Adrenal gland (tissue), 9 donors: ENCODE measurements at regions not wholly inside any gene's neighbourhood (a gene's known extent, or its start where the extent isn't known, plus 50 kb on each side); places are given as distances from the start of the nearest gene placed in this dataset.
A peak's percentile ranks its signal among the peaks of the same experiment; 100 is the strongest.

Experiments
- DNase-seq, 7 donors: peaks; one replicate each; pipeline ENCODE4 v3.0.0-alpha.2; 2019 to 2020
- H3K27ac ChIP-seq, 5 donors: fragments of 200-600 bp; sonication (generic) in 4 of 5; 1 replicate in 3 of 5; 2 replicates in 2 of 5; pipeline versions ENCODE4 v1.5.1 to v1.8.0; 2016 to 2020; ENCODE audit warnings: mild to moderate bottlenecking in 1 of 5
- H3K27me3 ChIP-seq: fragments of 200-600 bp; 2 replicates; pipeline ENCODE4 v1.8.0; 2021
- H3K36me3 ChIP-seq, 2 donors: fragments of 200-600 bp; replicated peaks in 1 of 2; 1 replicate in 1 of 2; 2 replicates in 1 of 2; pipeline versions ENCODE4 v1.5.1 to v1.8.0; 2018 to 2022
- H3K4me1 ChIP-seq, 2 donors: fragments of 200-600 bp; replicated peaks in 1 of 2; 1 replicate in 1 of 2; 2 replicates in 1 of 2; pipeline versions ENCODE4 v1.5.1 to v1.8.0; 2018 to 2021
- H3K4me3 ChIP-seq, 4 donors: fragments of 200-600 bp; sonication (generic) in 3 of 4; one replicate each; pipeline ENCODE4 v1.5.1; 2016 to 2018
- H3K9me3 ChIP-seq, 3 donors: fragments of 200-600 bp; sonication (generic) in 1 of 3; replicated peaks in 1 of 3; 1 replicate in 2 of 3; 2 replicates in 1 of 3; pipeline versions ENCODE4 v1.5.1 to v1.8.0; 2016 to 2021
- POLR2A ChIP-seq, 2 donors: fragments of 450-650 bp; IDR thresholded peaks; one replicate each; pipeline ENCODE4 v1.6.1; 2017; ENCODE audit warnings: antibody characterized with exemption in 2 of 2, mild to moderate bottlenecking in 2 of 2, moderate library complexity in 1 of 2
- WGBS, 4 donors: extraction: QIAGEN DNeasy Blood & Tissue Kit in 2 of 4; methylation state at CpG; one replicate each; pipeline versions ENCODE4 v1.1.5 to v1.1.7; 2013 to 2017; 5-methylcytosine and 5-hydroxymethylcytosine counted together
- intact Hi-C, 2 donors: fragments of 100-400 bp; cut with DNase I; formaldehyde crosslinking; loops; one replicate each; pipeline versions ENCODE4 v1.14.1 to v1.15.0; 2022 to 2023
- TF ChIP-seq, protein P1 (sequence below), 6 experiments: fragments of 450-650 bp in 4 of 6; fragments of 200-600 bp in 2 of 6; sonication (generic) in 1 of 6; IDR thresholded peaks; 1 replicate in 5 of 6; 2 replicates in 1 of 6; pipeline versions ENCODE4 v1.5.1 to v1.8.0; 2016 to 2021; ENCODE audit warnings: antibody characterized with exemption in 6 of 6, mild to moderate bottlenecking in 2 of 6, moderate library complexity in 1 of 6
- donor health status: healthy with polysubstance abuse.
- donor health status: Bipolar disorder and iron deficiency.
- donor health status: DM: yes; HTN: yes; CAD: no.
- donor health status: DM: no; HTN: no; CAD: no.
- donor health status: DM: no; HTN: no; CAD: no.

DNA sequence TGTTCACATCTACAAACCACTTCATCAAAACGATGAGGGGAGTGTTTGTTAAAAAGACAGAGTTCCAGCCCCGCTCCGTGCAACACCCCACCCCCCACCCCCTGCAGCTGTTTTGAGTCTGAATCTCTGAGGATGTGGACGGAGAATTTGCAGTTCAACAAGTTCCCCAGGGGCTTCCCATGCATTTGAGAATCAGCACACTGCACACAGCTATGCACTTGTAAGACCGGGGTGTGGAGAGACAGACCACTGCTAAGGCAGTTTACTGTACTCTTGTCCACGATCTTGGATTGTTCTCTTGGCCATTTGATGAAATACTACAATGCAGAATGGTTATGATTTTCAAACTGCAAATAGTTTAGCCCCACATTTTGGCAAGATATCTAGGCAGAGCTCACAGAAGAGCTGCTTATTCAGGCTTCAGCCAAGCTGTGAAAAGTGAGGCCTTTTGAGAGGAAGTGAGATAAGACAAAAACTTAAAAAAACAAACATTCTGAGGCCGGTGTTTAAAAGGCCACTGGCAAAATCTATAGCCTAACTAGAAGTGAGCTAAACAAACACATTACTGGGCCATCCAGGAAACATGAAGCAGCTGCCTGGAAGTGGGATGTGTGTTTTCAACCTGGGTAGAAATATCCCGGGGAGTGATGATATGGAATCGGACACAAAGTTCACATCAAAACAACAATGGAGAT lies 308.2 kb upstream of the ADAMTS9 start:
- Histone ChIP-seq H3K4me1 (no peaks in the 10 kb centered on the region), H3K27me3 (no peaks in the 10 kb centered on the region), H3K36me3 (no peaks in the 10 kb centered on the region), H3K27ac (peak overlapping the region in 1 of 5 donors; percentile 25), H3K4me3 (no peak overlapping the region), H3K9me3 (no peaks in the 10 kb centered on the region)
- intact Hi-C loops: no loop called here
- no peak for DNase-seq
- TF ChIP-seq, protein P1, sequence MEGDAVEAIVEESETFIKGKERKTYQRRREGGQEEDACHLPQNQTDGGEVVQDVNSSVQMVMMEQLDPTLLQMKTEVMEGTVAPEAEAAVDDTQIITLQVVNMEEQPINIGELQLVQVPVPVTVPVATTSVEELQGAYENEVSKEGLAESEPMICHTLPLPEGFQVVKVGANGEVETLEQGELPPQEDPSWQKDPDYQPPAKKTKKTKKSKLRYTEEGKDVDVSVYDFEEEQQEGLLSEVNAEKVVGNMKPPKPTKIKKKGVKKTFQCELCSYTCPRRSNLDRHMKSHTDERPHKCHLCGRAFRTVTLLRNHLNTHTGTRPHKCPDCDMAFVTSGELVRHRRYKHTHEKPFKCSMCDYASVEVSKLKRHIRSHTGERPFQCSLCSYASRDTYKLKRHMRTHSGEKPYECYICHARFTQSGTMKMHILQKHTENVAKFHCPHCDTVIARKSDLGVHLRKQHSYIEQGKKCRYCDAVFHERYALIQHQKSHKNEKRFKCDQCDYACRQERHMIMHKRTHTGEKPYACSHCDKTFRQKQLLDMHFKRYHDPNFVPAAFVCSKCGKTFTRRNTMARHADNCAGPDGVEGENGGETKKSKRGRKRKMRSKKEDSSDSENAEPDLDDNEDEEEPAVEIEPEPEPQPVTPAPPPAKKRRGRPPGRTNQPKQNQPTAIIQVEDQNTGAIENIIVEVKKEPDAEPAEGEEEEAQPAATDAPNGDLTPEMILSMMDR (IDR thresholded peaks at IDR 0.05): no peak
- TF ChIP-seq POLR2A (IDR thresholded peaks at IDR 0.05): no peak
- WGBS, 4 donors: 48 to 66% (median 55%) methylated on average over 9 of the region's 9 CpGs

DNA sequence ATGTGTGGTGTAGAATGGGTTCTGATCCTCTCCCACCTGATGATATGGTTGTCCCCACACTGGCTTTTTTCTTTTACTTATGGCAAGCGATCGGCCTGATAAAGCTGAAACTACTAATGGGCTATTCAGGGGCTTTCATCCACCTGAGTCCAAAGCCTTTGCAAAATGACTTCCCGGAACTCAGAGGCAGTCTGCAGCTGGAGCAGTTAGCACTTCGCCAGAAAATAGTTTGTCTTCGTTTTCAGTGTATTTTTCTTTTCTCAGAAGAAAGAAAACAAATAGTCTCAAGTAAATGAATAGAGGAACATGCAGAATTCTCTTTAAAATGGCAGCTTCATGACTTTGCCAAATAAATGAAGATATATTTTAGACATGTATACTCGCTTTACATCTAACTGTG lies 306.0 kb upstream of the ADAMTS9 start:
- no peak for TF ChIP-seq POLR2A (IDR thresholded peaks at IDR 0.05)
- TF ChIP-seq, protein P1 (IDR thresholded peaks at IDR 0.05): no peak
- 87 to 90% (median 89%) methylated on average over 6 of the region's 6 CpGs for WGBS, 4 donors
- Histone ChIP-seq H3K36me3 (no peaks in the 10 kb centered on the region), H3K4me1 (no peaks in the 10 kb centered on the region), H3K27ac (no peak overlapping the region), H3K4me3 (no peak overlapping the region), H3K27me3 (no peaks in the 10 kb centered on the region), H3K9me3 (no peaks in the 10 kb centered on the region)
- no peak for DNase-seq
- intact Hi-C loops: no loop called here

DNA sequence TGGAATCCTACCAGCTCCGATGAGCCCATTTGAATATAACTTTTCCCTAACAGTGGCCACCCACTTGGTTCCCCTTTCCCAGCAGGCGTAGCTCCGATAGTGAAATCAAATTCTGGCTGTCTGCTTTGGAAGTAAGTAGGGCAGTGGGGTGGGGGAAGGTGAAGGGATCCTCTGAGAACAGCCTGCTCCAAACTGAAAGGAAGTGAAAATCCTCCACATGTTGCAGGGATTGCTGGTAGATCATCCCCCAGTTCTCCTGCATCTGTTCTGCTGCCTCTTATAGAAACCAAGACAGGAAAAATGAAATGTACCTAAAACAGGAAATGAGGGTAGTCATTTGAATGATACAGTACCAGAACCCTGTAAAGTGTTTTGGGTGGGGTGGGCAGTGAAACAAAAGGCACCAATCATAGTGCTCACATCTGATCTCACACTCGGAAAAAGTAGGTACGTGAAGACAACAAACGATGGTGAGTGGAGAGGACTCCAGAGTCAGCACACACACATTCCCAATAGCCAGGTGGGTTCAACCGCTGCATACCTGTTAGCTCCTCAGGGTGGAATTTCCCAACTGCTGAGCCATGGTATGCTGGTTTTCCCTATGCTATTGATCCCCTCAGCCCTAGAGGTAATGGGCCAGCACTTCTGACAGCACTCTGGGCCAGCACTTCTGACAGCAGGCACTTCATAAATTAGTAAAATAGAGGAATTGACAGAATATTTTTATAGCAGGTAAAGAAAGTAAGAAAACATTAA lies 304.9 kb upstream of the ADAMTS9 start:
- 74 to 84% (median 82%) methylated on average over 7 of the region's 7 CpGs for WGBS, 4 donors
- Histone ChIP-seq H3K9me3 (no peaks in the 10 kb centered on the region), H3K27me3 (no peaks in the 10 kb centered on the region), H3K4me1 (no peaks in the 10 kb centered on the region), H3K36me3 (no peaks in the 10 kb centered on the region), H3K4me3 (no peak overlapping the region), H3K27ac (peak overlapping the region in 1 of 5 donors; percentile 6)
- intact Hi-C loops: no loop called here
- TF ChIP-seq POLR2A (IDR thresholded peaks at IDR 0.05): no peak
- TF ChIP-seq, protein P1 (IDR thresholded peaks at IDR 0.05): no peak
- peak in 2 of 7 donors; percentile 4 to 17 for DNase-seq

DNA sequence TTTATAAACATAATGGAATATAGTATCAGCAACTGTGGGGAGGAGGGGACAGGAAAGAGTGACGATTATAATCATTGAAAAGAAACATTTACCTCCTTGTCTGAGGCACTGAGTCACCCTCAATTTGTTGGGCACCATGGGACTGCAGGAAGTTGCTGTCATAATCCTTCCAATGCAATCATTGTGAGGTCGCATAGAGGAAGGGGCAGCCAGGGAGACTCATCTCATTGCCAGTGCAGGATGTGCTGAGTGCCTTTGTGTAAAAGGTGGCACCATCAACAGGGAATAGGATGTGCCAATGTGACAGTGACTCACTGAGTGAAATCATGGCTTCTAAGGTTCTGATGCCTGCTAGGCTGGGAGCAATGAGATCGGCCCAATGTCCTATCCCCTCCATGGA lies 300.4 kb upstream of the ADAMTS9 start:
- H3K4me3 ChIP-seq: no peak overlapping the region
- no peaks in the 10 kb centered on the region for H3K4me1 ChIP-seq
- H3K27me3 ChIP-seq: no peaks in the 10 kb centered on the region
- intact Hi-C loops: no loop called here
- TF ChIP-seq, protein P1 (IDR thresholded peaks at IDR 0.05): no peak
- no peak for TF ChIP-seq POLR2A (IDR thresholded peaks at IDR 0.05)
- DNase-seq: no peak
- H3K36me3 ChIP-seq: no peaks in the 10 kb centered on the region
- 48 to 52% (median 50%) methylated on average over 3 of the region's 3 CpGs for WGBS, 4 donors
- H3K27ac ChIP-seq: no peak overlapping the region
- no peaks in the 10 kb centered on the region for H3K9me3 ChIP-seq
